GM18873 (cell line): ENCODE measurements at regions not wholly inside any gene's neighbourhood (a gene's known extent, or its start where the extent isn't known, plus 50 kb on each side); places are given as distances from the start of the nearest gene placed in this dataset.
"Not testable (repeated sequence)": the region's sequence is repeated elsewhere in the genome, so short reads cannot be mapped to it uniquely, and the experiment has no call there.

ENCODE experiments used
- ATAC-seq: cut with Tn5 transposase; IDR thresholded peaks from one replicate; pipeline ENCODE4 v1.9.1; 2021; ENCODE audit warnings: mild to moderate bottlenecking, moderate library complexity, moderate number of reproducible peaks; ENCODE audit not compliant: unreplicated experiment, low FRiP score

- not testable (repeated sequence) for ATAC-seq
These were observed 413.3 kb downstream of the HACE1 start for GRCh38 chr6:104446101-104447080.

- no peak for ATAC-seq
These were observed 425.2 kb downstream of the HACE1 start for GRCh38 chr6:104434519-104434918.

- no peak for ATAC-seq
These were observed 428.6 kb downstream of the HACE1 start for GRCh38 chr6:104431096-104431495.

- ATAC-seq, result no peak
These were observed 431.5 kb downstream of the HACE1 start for GRCh38 chr6:104428184-104428583.

- no peak for ATAC-seq
These were observed 436.0 kb downstream of the HACE1 start for GRCh38 chr6:104423691-104424090.

GRCh38 chr6:104421650-104422049 is 438.1 kb downstream of the HACE1 start:
- ATAC-seq, result no peak

- ATAC-seq, result no peak
These were observed 440.9 kb downstream of the HACE1 start for GRCh38 chr6:104418839-104419238.

- ATAC-seq, result no peak
These were observed 441.6 kb downstream of the HACE1 start for GRCh38 chr6:104418125-104418524.

GRCh38 chr6:104414723-104415122 is 445.0 kb downstream of the HACE1 start:
- ATAC-seq, result no peak

- no peak for ATAC-seq
These were observed 446.0 kb downstream of the HACE1 start for GRCh38 chr6:104413767-104414166.

- no peak for ATAC-seq
These were observed 448.4 kb downstream of the HACE1 start for GRCh38 chr6:104411302-104411701.

- ATAC-seq, result no peak
These were observed 449.8 kb downstream of the HACE1 start for GRCh38 chr6:104409913-104410312.

GRCh38 chr6:104407957-104408356 is 451.8 kb downstream of the HACE1 start:
- ATAC-seq, result no peak

GRCh38 chr6:104404377-104404776 is 455.3 kb downstream of the HACE1 start:
- ATAC-seq, result no peak

- ATAC-seq, result no peak
These were observed 457.1 kb downstream of the HACE1 start for GRCh38 chr6:104402572-104402971.

GRCh38 chr6:104401926-104402325 is 457.8 kb downstream of the HACE1 start:
- ATAC-seq, result no peak

GRCh38 chr6:104400844-104401243 is 458.9 kb downstream of the HACE1 start:
- no peak for ATAC-seq

- no peak for ATAC-seq
These were observed 463.6 kb downstream of the HACE1 start for GRCh38 chr6:104396077-104396476.

GRCh38 chr6:104381907-104382306 is 477.8 kb downstream of the HACE1 start:
- ATAC-seq, result no peak

GRCh38 chr6:104365451-104366234 is 494.1 kb downstream of the HACE1 start:
- no peak for ATAC-seq

GRCh38 chr6:104357928-104358327 is 501.8 kb downstream of the HACE1 start:
- ATAC-seq, result no peak
